ENCODE measurements at regions not wholly inside any gene's neighbourhood (a gene's known extent, or its start where the extent isn't known, plus 50 kb on each side); places are given as distances from the start of the nearest gene placed in this dataset.

- H3K4me1 ChIP-seq (ENCODE audit: control insufficient read depth, insufficient read depth, low read length): no peaks in the 10 kb centered on the region
- no peak overlapping the region for H4K8ac ChIP-seq (ENCODE audit: low read depth in 2 of 2, low read length in 2 of 2)
- no peak overlapping the region for H3K27ac ChIP-seq (ENCODE audit: insufficient read depth, low read length)
- no peak overlapping the region for H3K4me3 ChIP-seq (ENCODE audit: insufficient read depth, low read depth, low read length)
- no TSS peak for BruUV-seq (replicated peaks)
- no peak overlapping the region for H3K56ac ChIP-seq (ENCODE audit: extremely low read depth, insufficient read depth, low read length)
- POLR2A ChIA-PET (ENCODE audit: unreplicated experiment): no interaction called here
- H3K9me3 ChIP-seq (ENCODE audit: control insufficient read depth, insufficient read depth, low read length): no peaks in the 10 kb centered on the region
- H4K20me1 ChIP-seq (ENCODE audit: insufficient read depth, low read length): no peaks in the 10 kb centered on the region
- no peak overlapping the region for H4K5ac ChIP-seq (ENCODE audit: low read depth, low read length)
- no peak overlapping the region for H3K4me2 ChIP-seq (ENCODE audit: low read depth, low read length)
- no peak overlapping the region for H2BK20ac ChIP-seq (ENCODE audit: low read depth, low read length)
- CTCF ChIA-PET: no interaction called here
- H3K36me3 ChIP-seq (ENCODE audit: control insufficient read depth, insufficient read depth, low read length): no peaks in the 10 kb centered on the region
- no peak overlapping the region for H3K9ac ChIP-seq (ENCODE audit: low read depth, low read length)
- dilution Hi-C loops (cut with HindIII; ENCODE audit: low sequenced_read_pairs, unreplicated experiment) (no loop called here), intact Hi-C loops (cut with micrococcal nuclease) (no loop called here), in situ Hi-C loops (cut with MboI; ENCODE audit: low sequenced_read_pairs) (no loop called here)
- no peak overlapping the region for H2AFZ ChIP-seq (replicated peaks; ENCODE audit: low read length, poor library complexity)
- no peak overlapping the region for H2BK15ac ChIP-seq (ENCODE audit: low read depth, low read length)
- H3K9me1 ChIP-seq (ENCODE audit: insufficient read depth, low read length): no peaks in the 10 kb centered on the region
- ATAC-seq (ENCODE audit: low read depth): no peak
- no peak overlapping the region for H3K23ac ChIP-seq (ENCODE audit: low read depth, low read length)
- H2BK120ac ChIP-seq (ENCODE audit: low read depth, low read length): no peak overlapping the region
- no peaks in the 10 kb centered on the region for H3K27me3 ChIP-seq (ENCODE audit: control insufficient read depth, insufficient read depth, low read length)
- no peak overlapping the region for H3K14ac ChIP-seq (replicated peaks; ENCODE audit: low read depth, low read length)
- no peak overlapping the region for H2AK5ac ChIP-seq (ENCODE audit: low read depth, low read length)
- H2AK9ac ChIP-seq (replicated peaks; ENCODE audit: low read depth, low read length, poor library complexity): no peak overlapping the region
- no peak for TF ChIP-seq BHLHE40 (IDR thresholded peaks at IDR 0.05; ENCODE audit: low read depth, low read length)
- TF ChIP-seq NFE2L2 (IDR thresholded peaks at IDR 0.05; ENCODE audit: low read depth, low read length): no peak
- no peak for TF ChIP-seq MAZ (IDR thresholded peaks at IDR 0.05; ENCODE audit: borderline replicate concordance, low read depth, low read length)
- no peak for TF ChIP-seq CTCF (conservative IDR thresholded peaks at IDR 0.05; ENCODE audit: low read depth, low read length)
- TF ChIP-seq ELK1 (IDR thresholded peaks at IDR 0.05; ENCODE audit: borderline replicate concordance, low read depth, low read length): no peak
- no peak for TF ChIP-seq CHD1 (IDR thresholded peaks at IDR 0.05; ENCODE audit: low read depth, low read length)
- TF ChIP-seq MAFK (IDR thresholded peaks at IDR 0.05; ENCODE audit: low read depth, low read length): no peak
- no peak for TF ChIP-seq CEBPB (IDR thresholded peaks at IDR 0.05; ENCODE audit: low read depth, low read length)
- no peak for TF ChIP-seq RCOR1 (IDR thresholded peaks at IDR 0.05; ENCODE audit: insufficient replicate concordance, low read length)
- TF ChIP-seq RFX5 (IDR thresholded peaks at IDR 0.05; ENCODE audit: low read depth, low read length): no peak
- TF ChIP-seq RAD21 (IDR thresholded peaks at IDR 0.05; ENCODE audit: low read length): no peak
- TF ChIP-seq USF2 (IDR thresholded peaks at IDR 0.05; ENCODE audit: low read depth, low read length): no peak
- TF ChIP-seq MXI1 (IDR thresholded peaks at IDR 0.05; ENCODE audit: borderline replicate concordance, low read depth, low read length): no peak
- no peak for TF ChIP-seq FOS (IDR thresholded peaks at IDR 0.05; ENCODE audit: low read depth, low read length)
- no peak for TF ChIP-seq SMC3 (IDR thresholded peaks at IDR 0.05; ENCODE audit: low read depth, low read length)
- no peak for TF ChIP-seq POLR2A (IDR thresholded peaks at IDR 0.05; ENCODE audit: low read depth, low read length)
- no peak overlapping the region for H3K18ac ChIP-seq (ENCODE audit: low read depth, low read length)
- 40% methylated on average over 1 of the region's 3 CpGs; no CpG with 5 or more reads in 1 of the 2 experiments for WGBS, 2 experiments (ENCODE audit: extremely low coverage in 2 of 2, insufficient read length in 1 of 2)
- H3K79me1 ChIP-seq (ENCODE audit: low read depth in 1 of 2, low read length in 2 of 2): no peaks in the 10 kb centered on the region
- no peak overlapping the region for H2BK5ac ChIP-seq (ENCODE audit: low read depth, low read length, poor library complexity, severe bottlenecking)
- H4K91ac ChIP-seq (ENCODE audit: insufficient read depth, low read depth, low read length): no peak overlapping the region
- no peak for DNase-seq
- H3K4ac ChIP-seq (ENCODE audit: low read depth, low read length): no peak overlapping the region
Measured at GRCh38 chr4:169840554-169840953, 82.8 kb upstream of the HPF1 start.

All from IMR-90 (cell line).